Endodermal cell (in vitro differentiated cells): ENCODE measurements at regions not wholly inside any gene's neighbourhood (a gene's known extent, or its start where the extent isn't known, plus 50 kb on each side); places are given as distances from the start of the nearest gene placed in this dataset.
A peak's percentile ranks its signal among the peaks of the same experiment; 100 is the strongest.

Source experiments
- DNase-seq: peaks from one replicate; pipeline ENCODE4 v3.0.0-alpha.2; 2017
- H3K27ac ChIP-seq: 2 replicates; pipeline ENCODE4 v1.5.1; 2013; ENCODE audit warnings: mild to moderate bottlenecking, low read depth, low read length, moderate library complexity
- H3K27me3 ChIP-seq: 2 replicates; pipeline ENCODE4 v1.6.1; 2013; ENCODE audit warnings: mild to moderate bottlenecking, low read length, moderate library complexity; ENCODE audit not compliant: insufficient read depth, control insufficient read depth, poor library complexity, severe bottlenecking
- H3K36me3 ChIP-seq: 2 replicates; pipeline ENCODE4 v1.7.0; 2013; ENCODE audit warnings: mild to moderate bottlenecking, low read length, moderate library complexity; ENCODE audit not compliant: control insufficient read depth, insufficient read depth
- H3K4me1 ChIP-seq: one replicate; pipeline ENCODE4 v1.7.0; 2013; ENCODE audit warnings: low read length; ENCODE audit not compliant: control insufficient read depth, insufficient read depth
- H3K4me3 ChIP-seq: 2 replicates; pipeline ENCODE4 v1.5.1; 2013; ENCODE audit warnings: mild to moderate bottlenecking, low read length, moderate library complexity
- H3K9ac ChIP-seq: 2 replicates; pipeline ENCODE4 v1.6.1; 2013; ENCODE audit warnings: mild to moderate bottlenecking, low read length, moderate library complexity; ENCODE audit not compliant: poor library complexity, severe bottlenecking; ENCODE audit errors: extremely low read depth
- H3K9me3 ChIP-seq: 2 replicates; pipeline ENCODE4 v1.6.1; 2013; ENCODE audit warnings: mild to moderate bottlenecking, low read length, moderate library complexity; ENCODE audit not compliant: control insufficient read depth
- H3K27ac Mint-ChIP-seq: 2 replicates; pipeline ENCODE4 v1.8.0; 2020; ENCODE audit warnings: mixed read lengths
- H3K27me3 Mint-ChIP-seq: 2 replicates; pipeline ENCODE4 v1.8.0; 2021; ENCODE audit warnings: mild to moderate bottlenecking, mixed read lengths; ENCODE audit not compliant: insufficient read depth
- H3K36me3 Mint-ChIP-seq: 2 replicates; pipeline ENCODE4 v1.8.0; 2020; ENCODE audit warnings: low read depth, mixed read lengths
- H3K4me1 Mint-ChIP-seq: 2 replicates; pipeline ENCODE4 v1.8.0; 2020; ENCODE audit warnings: mixed read lengths
- H3K4me3 Mint-ChIP-seq: 2 replicates; pipeline ENCODE4 v1.8.0; 2020; ENCODE audit warnings: mild to moderate bottlenecking, moderate library complexity, mixed read lengths
- H3K9me3 Mint-ChIP-seq: 2 replicates; pipeline ENCODE4 v1.8.0; 2020; ENCODE audit warnings: mild to moderate bottlenecking, mixed read lengths
- CTCF ChIP-seq: fragments of 200-600 bp; sonication (generic); conservative IDR thresholded peaks from 2 replicates; pipeline ENCODE4 v1.5.0; 2021; ENCODE audit warnings: antibody characterized with exemption, mild to moderate bottlenecking
- WGBS, 2 experiments: methylation state at CpG; one replicate each; pipeline versions ENCODE4 v1.1.5 to v1.1.7; 2013; ENCODE audit warnings: missing lambda C conversion rate in 2 of 2, mixed read lengths in 1 of 2; ENCODE audit not compliant: insufficient coverage in 1 of 2, insufficient read length in 1 of 2; 5-methylcytosine and 5-hydroxymethylcytosine counted together

GRCh38 chr2:139271149-139271548 lies 491.0 kb upstream of the NXPH2 start:
- no peaks in the 10 kb centered on the region for H3K9me3 ChIP-seq
- 88 to 100% methylated on average over 2 of the region's 2 CpGs for WGBS, 2 experiments
- Mint-ChIP-seq H3K9me3 (no peaks in the 10 kb centered on the region), H3K4me3 (no peak overlapping the region), H3K27ac (no peak overlapping the region), H3K36me3 (no peaks in the 10 kb centered on the region), H3K27me3 (no peaks in the 10 kb centered on the region), H3K4me1 (peaks cover 6% of the 10 kb centered on the region)
- H3K27me3 ChIP-seq: no peaks in the 10 kb centered on the region
- H3K4me1 ChIP-seq: no peaks in the 10 kb centered on the region
- no peak overlapping the region for H3K4me3 ChIP-seq
- H3K9ac ChIP-seq: no peak overlapping the region
- no peak for TF ChIP-seq CTCF
- no peak for DNase-seq
- no peaks in the 10 kb centered on the region for H3K36me3 ChIP-seq
- no peak overlapping the region for H3K27ac ChIP-seq

GRCh38 chr2:139260052-139260430 lies 479.9 kb upstream of the NXPH2 start:
- Histone ChIP-seq H3K9ac (no peak overlapping the region), H3K27me3 (no peaks in the 10 kb centered on the region), H3K27ac (no peak overlapping the region), H3K4me1 (no peaks in the 10 kb centered on the region), H3K4me3 (no peak overlapping the region), H3K9me3 (no peaks in the 10 kb centered on the region), H3K36me3 (no peaks in the 10 kb centered on the region)
- DNase-seq: no peak
- Mint-ChIP-seq H3K36me3 (no peaks in the 10 kb centered on the region), H3K4me3 (no peak overlapping the region), H3K4me1 (peaks cover 4% of the 10 kb centered on the region), H3K9me3 (no peaks in the 10 kb centered on the region), H3K27ac (peak overlapping the region; percentile 2), H3K27me3 (no peaks in the 10 kb centered on the region)
- WGBS, 2 experiments: 94% methylated on average over 2 of the region's 2 CpGs; no CpG with 5 or more reads in 1 of the 2 experiments
- TF ChIP-seq CTCF: no peak

DNA sequence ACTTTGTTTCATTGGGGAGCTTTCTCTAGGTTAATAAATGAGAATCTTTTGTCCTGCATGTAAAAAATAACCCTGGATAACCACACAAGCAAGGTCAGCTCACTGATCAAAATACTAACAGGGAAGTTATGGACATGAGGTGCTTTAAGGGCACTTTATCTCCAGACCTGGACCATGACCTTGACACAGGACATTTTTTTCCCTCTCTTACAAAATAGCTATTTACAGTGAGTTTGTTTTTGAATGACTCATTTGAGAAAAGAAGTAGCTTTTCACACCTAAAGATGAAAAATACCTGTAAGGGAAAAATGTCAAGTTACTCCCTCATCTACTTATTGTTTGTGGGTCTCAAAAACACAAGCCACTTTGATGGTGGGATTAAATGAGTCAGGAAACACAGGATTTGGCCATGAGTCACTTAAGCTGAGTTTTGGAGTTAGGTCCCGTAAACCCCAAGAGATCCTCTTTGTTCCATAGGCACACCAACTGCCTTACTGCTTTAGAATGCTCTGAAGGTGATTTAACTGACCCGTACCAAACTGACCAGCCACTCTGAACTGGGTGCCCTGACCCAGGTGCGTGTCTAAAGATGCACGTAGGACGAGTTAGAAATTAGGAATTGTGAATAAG lies 479.3 kb upstream of the NXPH2 start:
- peaks cover 4% of the 10 kb centered on the region for H3K4me1 Mint-ChIP-seq
- no peaks in the 10 kb centered on the region for H3K9me3 Mint-ChIP-seq
- no peak overlapping the region for H3K4me3 Mint-ChIP-seq
- DNase-seq: no peak
- no peak for TF ChIP-seq CTCF
- peak overlapping the region; percentile 2 for H3K27ac Mint-ChIP-seq
- no peaks in the 10 kb centered on the region for H3K27me3 ChIP-seq
- no peaks in the 10 kb centered on the region for H3K4me1 ChIP-seq
- H3K4me3 ChIP-seq: no peak overlapping the region
- H3K36me3 ChIP-seq: no peaks in the 10 kb centered on the region
- no peak overlapping the region for H3K27ac ChIP-seq
- no peaks in the 10 kb centered on the region for H3K9me3 ChIP-seq
- H3K36me3 Mint-ChIP-seq: no peaks in the 10 kb centered on the region
- H3K27me3 Mint-ChIP-seq: no peaks in the 10 kb centered on the region
- 94% methylated on average over 5 of the region's 5 CpGs for WGBS, 2 experiments
- no peak overlapping the region for H3K9ac ChIP-seq
